ENCODE measurements at regions not wholly inside any gene's neighbourhood (a gene's known extent, or its start where the extent isn't known, plus 50 kb on each side); places are given as distances from the start of the nearest gene placed in this dataset.

GRCh38 chrX:148156986-148157385 is 175.8 kb downstream of the FMR1NB start:
- no peaks in the 10 kb centered on the region for H4K20me1 ChIP-seq (ENCODE audit: insufficient read depth, low read length)
- no peak overlapping the region for H3K4me2 ChIP-seq (ENCODE audit: low read length)
- no peaks in the 10 kb centered on the region for H3K36me3 ChIP-seq (replicated peaks; ENCODE audit: low read depth, low read length)
- H3K27ac ChIP-seq (ENCODE audit: low read length): no peak overlapping the region
- H3K79me2 ChIP-seq (ENCODE audit: low read length): no peaks in the 10 kb centered on the region
- TF ChIP-seq EZH2phosphoT487 (IDR thresholded peaks at IDR 0.05; ENCODE audit: low read depth): no peak
- no peak overlapping the region for H3K4me3 ChIP-seq (ENCODE audit: low read length)
- no peaks in the 10 kb centered on the region for H3K9me3 ChIP-seq (ENCODE audit: insufficient read depth, low read length)
- H3K4me1 ChIP-seq (ENCODE audit: low read length): no peaks in the 10 kb centered on the region
- no peak overlapping the region for H2AFZ ChIP-seq (ENCODE audit: low read depth, low read length)
- no peaks in the 10 kb centered on the region for H3K27me3 ChIP-seq (ENCODE audit: low read depth, low read length)
- no peak overlapping the region for H3K9ac ChIP-seq (ENCODE audit: low read length)

DNA sequence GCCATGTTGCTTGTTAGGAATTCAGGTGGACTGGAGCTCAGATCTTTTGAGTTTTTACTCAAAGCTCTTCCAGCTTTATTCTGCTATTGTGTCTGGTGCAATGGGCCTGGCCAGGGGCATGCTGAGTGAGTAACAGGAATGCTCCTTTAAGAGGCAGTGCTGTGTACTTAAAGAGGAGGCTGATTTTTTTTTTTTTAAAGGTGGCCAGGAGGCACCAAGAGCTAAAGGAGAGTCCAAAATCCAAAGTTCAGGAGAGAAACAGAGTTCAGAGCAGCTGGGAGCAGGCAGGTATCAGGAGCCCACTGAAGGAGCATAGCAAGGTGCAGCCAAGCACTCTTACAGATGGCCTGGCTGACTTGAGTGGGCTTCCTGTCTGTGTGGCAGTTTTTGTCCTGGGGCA is 178.7 kb downstream of the FMR1NB start:
- no peak overlapping the region for H2AFZ ChIP-seq (ENCODE audit: low read depth, low read length)
- H3K79me2 ChIP-seq (ENCODE audit: low read length): no peaks in the 10 kb centered on the region
- no peaks in the 10 kb centered on the region for H3K27me3 ChIP-seq (ENCODE audit: low read depth, low read length)
- H3K4me3 ChIP-seq (ENCODE audit: low read length): no peak overlapping the region
- no peak overlapping the region for H3K27ac ChIP-seq (ENCODE audit: low read length)
- H4K20me1 ChIP-seq (ENCODE audit: insufficient read depth, low read length): no peaks in the 10 kb centered on the region
- no peaks in the 10 kb centered on the region for H3K9me3 ChIP-seq (ENCODE audit: insufficient read depth, low read length)
- H3K9ac ChIP-seq (ENCODE audit: low read length): no peak overlapping the region
- no peak for TF ChIP-seq CTCF (IDR thresholded peaks at IDR 0.05; ENCODE audit: low read depth, low read length)
- TF ChIP-seq EZH2phosphoT487 (IDR thresholded peaks at IDR 0.05; ENCODE audit: low read depth): no peak
- H3K4me1 ChIP-seq (ENCODE audit: low read length): no peaks in the 10 kb centered on the region
- no peak overlapping the region for H3K4me2 ChIP-seq (ENCODE audit: low read length)
- no peaks in the 10 kb centered on the region for H3K36me3 ChIP-seq (replicated peaks; ENCODE audit: low read depth, low read length)

DNA sequence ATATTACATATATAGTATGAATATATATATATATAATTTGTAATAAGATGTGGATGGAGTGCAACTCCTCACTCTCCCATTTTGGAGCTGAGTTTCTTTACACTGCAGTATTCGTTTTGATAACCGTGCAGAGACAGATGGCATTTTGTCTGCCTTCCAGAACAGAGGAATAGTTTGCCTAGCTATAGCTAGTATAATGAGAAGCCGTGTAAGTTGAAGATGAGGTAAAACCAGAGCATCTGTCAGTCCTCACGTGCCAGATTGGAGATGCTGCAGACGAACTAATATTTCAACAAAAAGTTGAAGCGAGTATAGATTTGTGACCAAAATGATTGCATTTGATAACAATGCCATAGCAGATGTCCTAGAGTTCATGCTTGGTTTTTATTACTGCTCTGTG is 180.6 kb downstream of the FMR1NB start:
- Histone ChIP-seq H2AFZ (ENCODE audit: low read depth, low read length) (no peak overlapping the region), H3K4me1 (ENCODE audit: low read length) (no peaks in the 10 kb centered on the region), H3K4me2 (ENCODE audit: low read length) (no peak overlapping the region), H3K9ac (ENCODE audit: low read length) (no peak overlapping the region), H4K20me1 (ENCODE audit: insufficient read depth, low read length) (no peaks in the 10 kb centered on the region), H3K27ac (ENCODE audit: low read length) (no peak overlapping the region), H3K27me3 (ENCODE audit: low read depth, low read length) (no peaks in the 10 kb centered on the region), H3K9me3 (ENCODE audit: insufficient read depth, low read length) (no peaks in the 10 kb centered on the region), H3K4me3 (ENCODE audit: low read length) (no peak overlapping the region), H3K79me2 (ENCODE audit: low read length) (no peaks in the 10 kb centered on the region), H3K36me3 (replicated peaks; ENCODE audit: low read depth, low read length) (no peaks in the 10 kb centered on the region)
- TF ChIP-seq CTCF (IDR thresholded peaks at IDR 0.05; ENCODE audit: low read depth, low read length) (no peak), EZH2phosphoT487 (IDR thresholded peaks at IDR 0.05; ENCODE audit: low read depth) (no peak)

GRCh38 chrX:148185631-148186030 is 204.5 kb downstream of the FMR1NB start:
- H3K36me3 ChIP-seq (replicated peaks; ENCODE audit: low read depth, low read length): no peaks in the 10 kb centered on the region
- no peak overlapping the region for H3K27ac ChIP-seq (ENCODE audit: low read length)
- no peaks in the 10 kb centered on the region for H4K20me1 ChIP-seq (ENCODE audit: insufficient read depth, low read length)
- no peaks in the 10 kb centered on the region for H3K27me3 ChIP-seq (ENCODE audit: low read depth, low read length)
- H3K4me2 ChIP-seq (ENCODE audit: low read length): no peak overlapping the region
- H3K4me1 ChIP-seq (ENCODE audit: low read length): peaks cover 7% of the 10 kb centered on the region; the same call in 1 of the 2 replicates
- no peak overlapping the region for H3K9ac ChIP-seq (ENCODE audit: low read length)
- no peak overlapping the region for H3K4me3 ChIP-seq (ENCODE audit: low read length)
- TF ChIP-seq EZH2phosphoT487 (IDR thresholded peaks at IDR 0.05; ENCODE audit: low read depth) (no peak), CTCF (IDR thresholded peaks at IDR 0.05; ENCODE audit: low read depth, low read length) (no peak)
- H3K9me3 ChIP-seq (ENCODE audit: insufficient read depth, low read length): no peaks in the 10 kb centered on the region
- H3K79me2 ChIP-seq (ENCODE audit: low read length): no peaks in the 10 kb centered on the region
- H2AFZ ChIP-seq (ENCODE audit: low read depth, low read length): 0 out of 2 replicates have a peak overlapping the region, but pooled peaks have one; percentile 21

GRCh38 chrX:148192547-148192946 is 211.4 kb downstream of the FMR1NB start:
- Histone ChIP-seq H3K4me1 (ENCODE audit: low read length) (no peaks in the 10 kb centered on the region), H3K27me3 (ENCODE audit: low read depth, low read length) (no peaks in the 10 kb centered on the region), H3K9me3 (ENCODE audit: insufficient read depth, low read length) (no peaks in the 10 kb centered on the region), H2AFZ (ENCODE audit: low read depth, low read length) (no peak overlapping the region), H3K9ac (ENCODE audit: low read length) (no peak overlapping the region), H3K4me3 (ENCODE audit: low read length) (no peak overlapping the region), H3K27ac (ENCODE audit: low read length) (no peak overlapping the region), H3K36me3 (replicated peaks; ENCODE audit: low read depth, low read length) (no peaks in the 10 kb centered on the region), H3K79me2 (ENCODE audit: low read length) (no peaks in the 10 kb centered on the region), H3K4me2 (ENCODE audit: low read length) (no peak overlapping the region), H4K20me1 (ENCODE audit: insufficient read depth, low read length) (no peaks in the 10 kb centered on the region)
- no peak for TF ChIP-seq CTCF (IDR thresholded peaks at IDR 0.05; ENCODE audit: low read depth, low read length)
- no peak for TF ChIP-seq EZH2phosphoT487 (IDR thresholded peaks at IDR 0.05; ENCODE audit: low read depth)
